Islet precursor cell (in vitro differentiated cells): ENCODE measurements at regions not wholly inside any gene's neighbourhood (a gene's known extent, or its start where the extent isn't known, plus 50 kb on each side); places are given as distances from the start of the nearest gene placed in this dataset.
"Not testable (repeated sequence)": the region's sequence is repeated elsewhere in the genome, so short reads cannot be mapped to it uniquely, and the experiment has no call there.

Source experiments
- DNase-seq: peaks from one replicate; pipeline ENCODE4 v3.0.0-alpha.2; 2018

DNA sequence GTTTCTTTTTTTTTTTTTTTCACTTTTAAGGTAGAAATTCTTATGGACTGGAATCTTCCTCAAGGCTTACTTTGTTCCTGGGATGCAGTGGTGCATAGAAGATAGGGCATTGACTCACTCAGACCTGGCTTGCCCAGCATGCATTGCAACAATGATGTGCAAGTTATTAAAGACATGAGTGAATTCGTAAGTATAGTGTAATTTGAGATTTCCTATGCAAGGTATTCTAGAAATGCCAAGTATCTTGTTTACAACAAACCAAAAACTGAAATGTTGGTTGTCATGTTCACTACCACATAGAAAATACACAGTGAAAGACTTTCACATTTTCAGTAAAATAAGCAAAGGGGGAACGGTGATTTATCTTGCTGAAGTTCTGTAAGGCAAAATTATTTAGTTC is 56.5 kb upstream of the FNDC3B start:
- DNase-seq: no peak

DNA sequence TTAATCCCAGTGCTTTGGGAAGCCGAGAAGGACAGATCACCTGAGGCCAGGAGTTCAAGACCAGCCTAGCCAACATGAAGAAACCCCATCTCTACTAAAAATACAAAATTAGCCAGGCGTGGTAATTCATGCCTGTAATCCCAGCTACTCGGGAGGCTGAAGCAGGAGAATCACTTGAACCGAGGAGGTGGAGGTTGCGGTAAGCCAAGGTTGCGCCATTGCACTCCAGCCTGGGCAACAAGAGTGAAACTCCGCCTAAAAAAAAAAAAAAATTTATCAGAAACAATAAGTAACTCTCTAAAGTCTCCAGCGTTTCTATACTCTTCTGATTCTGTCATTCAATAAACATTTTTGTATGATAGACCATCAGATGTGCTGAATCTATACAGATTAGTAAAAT is 55.7 kb upstream of the FNDC3B start:
- not testable (repeated sequence) for DNase-seq

DNA sequence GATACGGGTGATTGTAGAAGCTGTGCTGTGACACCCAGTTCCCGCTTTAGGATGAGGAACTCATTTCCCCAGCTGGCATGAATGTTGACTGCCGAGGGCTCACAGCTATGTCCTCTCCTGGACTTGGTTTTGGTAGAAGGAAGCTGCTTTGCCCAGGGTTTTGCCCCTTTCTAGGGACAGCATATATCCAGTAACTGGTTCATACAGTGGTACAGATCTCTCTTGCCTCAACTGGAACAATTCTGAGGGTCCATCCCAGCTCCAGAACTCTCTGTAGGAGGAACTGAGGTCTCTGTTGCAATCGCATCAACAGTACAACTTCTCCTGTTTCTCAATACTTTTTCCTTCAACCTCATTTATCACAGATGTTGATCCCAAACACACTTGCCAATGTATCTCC is 54.5 kb upstream of the FNDC3B start:
- DNase-seq: no peak

DNA sequence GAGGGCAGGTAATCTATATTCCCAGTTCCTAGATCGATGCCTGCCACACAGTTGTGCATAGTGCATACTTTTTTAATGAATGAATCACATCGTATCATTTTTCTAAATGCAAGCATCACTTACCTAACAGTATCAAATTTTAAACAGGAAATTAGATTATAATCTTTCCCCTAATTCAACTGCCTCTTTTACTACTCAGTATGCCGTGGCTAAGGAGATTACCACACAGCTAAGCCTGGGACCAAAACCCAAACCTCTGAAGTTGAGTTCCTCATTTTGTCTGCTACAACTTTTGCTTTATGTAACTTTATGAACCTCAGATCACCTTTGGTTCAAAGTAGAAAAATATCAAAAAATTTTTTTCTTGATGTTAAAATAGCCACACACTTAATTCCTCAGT is 53.2 kb upstream of the FNDC3B start:
- DNase-seq: no peak

DNA sequence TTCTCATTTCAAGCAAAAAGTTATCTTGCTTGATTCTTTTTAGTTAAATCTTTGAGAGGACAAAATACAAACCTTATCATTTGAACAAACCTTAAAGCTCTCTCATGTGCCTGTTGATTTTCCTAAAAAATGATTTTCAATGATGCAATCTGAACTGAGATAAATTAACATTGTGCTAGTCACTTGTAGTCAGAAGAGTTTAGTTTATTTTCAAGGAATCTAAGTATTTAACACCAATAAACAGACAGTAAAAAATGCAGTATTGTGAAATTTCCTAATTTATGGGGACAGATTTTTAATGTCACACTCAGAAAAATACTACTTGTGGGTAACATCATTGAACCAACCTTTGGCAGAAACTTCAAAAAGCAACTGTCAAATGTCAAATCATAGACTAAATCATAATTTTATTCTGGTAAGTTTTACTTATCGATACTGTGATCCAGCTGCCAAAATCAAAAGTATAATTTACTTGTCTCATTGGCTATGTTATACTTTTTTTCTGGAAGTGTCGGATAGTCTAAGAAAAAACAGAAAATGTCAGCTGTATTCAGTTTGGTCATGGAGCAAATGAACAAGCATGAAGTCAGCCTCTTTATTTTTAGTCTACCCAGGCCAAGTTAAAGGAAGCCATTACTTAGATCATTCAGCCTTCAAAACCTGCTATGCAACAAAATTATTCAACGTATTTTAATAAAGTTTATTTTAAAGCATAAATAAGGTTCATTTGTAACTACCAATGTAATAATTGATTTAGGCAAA is 52.4 kb upstream of the FNDC3B start:
- no peak for DNase-seq
